GM19025 (cell line): ENCODE measurements at regions not wholly inside any gene's neighbourhood (a gene's known extent, or its start where the extent isn't known, plus 50 kb on each side); places are given as distances from the start of the nearest gene placed in this dataset.
"Not testable (repeated sequence)": the region's sequence is repeated elsewhere in the genome, so short reads cannot be mapped to it uniquely, and the experiment has no call there.

Experiments
- ATAC-seq: cut with Tn5 transposase; IDR thresholded peaks from one replicate; pipeline ENCODE4 v1.9.1; 2021; ENCODE audit warnings: mild to moderate bottlenecking, low read depth, moderate library complexity; ENCODE audit not compliant: unreplicated experiment

GRCh38 chr6:51120016-51120415 is 301.3 kb downstream of the TFAP2B start:
- ATAC-seq = no peak

- ATAC-seq = not testable (repeated sequence)
Measured at GRCh38 chr6:51121380-51121976, 302.8 kb downstream of the TFAP2B start.

- no peak for ATAC-seq
Measured at GRCh38 chr6:51129043-51129442, 310.4 kb downstream of the TFAP2B start.

DNA sequence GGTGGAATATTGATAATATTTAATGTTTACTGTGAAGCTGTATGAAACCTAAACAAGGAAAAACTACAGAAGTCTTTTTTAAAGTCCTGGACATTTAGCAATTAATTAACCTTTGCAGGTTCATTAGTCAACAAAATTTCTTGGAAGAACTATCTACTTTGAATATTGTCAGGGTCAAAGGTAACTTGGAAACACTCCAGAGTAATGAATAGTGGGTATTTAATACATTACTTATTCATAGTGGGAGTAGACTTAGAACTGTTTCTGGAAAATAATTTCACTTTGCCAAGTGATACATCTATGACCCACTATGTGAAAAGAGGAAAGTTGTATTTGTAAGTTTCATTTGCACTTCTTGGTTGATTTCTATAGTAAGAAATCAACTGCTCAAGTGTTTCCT is 319.1 kb downstream of the TFAP2B start:
- no peak for ATAC-seq

DNA sequence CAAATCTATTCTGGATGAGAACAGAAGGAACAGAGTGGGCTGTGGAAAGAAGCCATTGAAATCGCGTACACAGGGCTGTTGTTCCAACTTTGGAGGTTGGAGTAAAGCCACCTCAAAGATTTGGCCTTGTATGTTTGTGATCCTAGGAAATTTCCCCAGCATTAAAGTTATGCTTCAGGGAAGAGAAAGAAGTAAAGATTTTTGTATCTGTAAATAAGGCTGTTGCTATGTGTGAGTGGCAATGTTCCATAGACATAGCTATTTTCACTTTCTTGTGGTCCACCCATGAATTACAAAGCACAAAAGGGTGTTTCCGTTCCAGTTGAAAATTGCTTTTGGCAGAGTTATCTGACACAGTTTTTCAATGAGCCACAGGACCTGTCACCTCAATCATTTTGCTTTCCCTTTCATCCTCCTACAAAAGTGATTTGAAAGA is 321.3 kb downstream of the TFAP2B start:
- ATAC-seq = no peak

DNA sequence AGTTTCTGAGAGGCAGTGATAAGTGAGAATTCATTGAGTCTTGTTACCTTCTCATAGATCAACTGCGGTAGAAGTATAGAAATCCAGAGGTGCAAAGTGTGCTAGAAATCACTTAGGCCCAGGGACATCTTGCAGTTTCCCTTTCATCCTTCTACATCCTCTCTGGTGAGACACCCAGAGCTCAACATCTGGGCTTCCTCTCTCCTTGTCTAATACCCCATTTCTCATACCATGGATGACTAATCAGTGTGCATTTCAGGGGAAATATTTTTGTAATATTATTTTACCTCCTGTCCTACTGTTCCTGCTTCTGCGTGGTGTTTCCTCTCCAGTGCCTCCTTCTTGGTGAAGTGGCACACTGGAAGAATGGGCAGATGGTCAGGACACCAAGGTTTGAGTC is 322.4 kb downstream of the TFAP2B start:
- ATAC-seq = no peak

- ATAC-seq = no peak
Measured at GRCh38 chr6:51147756-51148155, 329.1 kb downstream of the TFAP2B start.

GRCh38 chr6:51152594-51152993 is 333.9 kb downstream of the TFAP2B start:
- no peak for ATAC-seq

- no peak for ATAC-seq
Measured at GRCh38 chr6:51153109-51153508, 334.4 kb downstream of the TFAP2B start.

GRCh38 chr6:51154925-51155324 is 336.3 kb downstream of the TFAP2B start:
- ATAC-seq = not testable (repeated sequence)

GRCh38 chr6:51159260-51159659 is 340.6 kb downstream of the TFAP2B start:
- not testable (repeated sequence) for ATAC-seq

DNA sequence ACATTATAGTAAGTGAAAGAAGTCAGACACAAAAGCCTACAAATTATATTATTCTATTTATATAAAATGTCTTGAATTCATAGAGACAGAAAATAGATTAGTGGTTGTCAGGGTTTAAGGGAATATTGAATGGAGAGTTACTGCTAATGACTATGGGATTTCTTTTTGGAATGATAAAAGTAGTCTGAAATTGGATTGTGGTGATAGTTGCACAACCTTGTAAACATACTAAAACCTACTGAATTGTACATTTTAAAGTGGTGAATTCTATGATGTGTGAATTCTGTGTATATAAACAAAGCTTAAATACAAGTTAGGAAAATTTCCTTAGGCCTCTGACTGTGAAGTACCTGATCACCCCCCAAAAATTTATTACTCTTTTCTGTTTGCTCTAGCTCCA is 343.1 kb downstream of the TFAP2B start:
- ATAC-seq = no peak

GRCh38 chr6:51163843-51164529 is 345.3 kb downstream of the TFAP2B start:
- ATAC-seq = no peak

GRCh38 chr6:51166914-51167313 is 348.2 kb downstream of the TFAP2B start:
- ATAC-seq = no peak

- ATAC-seq = no peak
Measured at GRCh38 chr6:51167468-51167867, 348.8 kb downstream of the TFAP2B start.

DNA sequence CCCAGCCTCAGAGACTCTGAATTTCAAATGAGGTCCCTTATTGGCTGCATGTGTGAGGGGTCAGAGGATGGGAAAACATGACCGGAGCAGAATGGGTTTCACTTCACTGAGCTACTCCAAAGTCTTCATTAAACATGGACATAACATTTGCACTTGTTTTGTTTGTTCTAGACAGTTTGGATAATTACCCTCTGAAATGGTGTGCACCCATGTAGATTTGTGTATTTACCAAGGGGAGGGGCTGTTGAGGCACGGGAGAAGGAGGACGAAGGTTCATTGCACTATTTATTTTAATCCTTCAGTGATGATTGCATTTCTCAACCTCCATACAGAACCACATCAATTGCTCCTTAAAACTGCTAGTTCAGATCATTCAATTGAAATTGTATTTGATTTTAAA is 364.2 kb downstream of the TFAP2B start:
- no peak for ATAC-seq

GRCh38 chr6:51184046-51184445 is 365.4 kb downstream of the TFAP2B start:
- no peak for ATAC-seq

DNA sequence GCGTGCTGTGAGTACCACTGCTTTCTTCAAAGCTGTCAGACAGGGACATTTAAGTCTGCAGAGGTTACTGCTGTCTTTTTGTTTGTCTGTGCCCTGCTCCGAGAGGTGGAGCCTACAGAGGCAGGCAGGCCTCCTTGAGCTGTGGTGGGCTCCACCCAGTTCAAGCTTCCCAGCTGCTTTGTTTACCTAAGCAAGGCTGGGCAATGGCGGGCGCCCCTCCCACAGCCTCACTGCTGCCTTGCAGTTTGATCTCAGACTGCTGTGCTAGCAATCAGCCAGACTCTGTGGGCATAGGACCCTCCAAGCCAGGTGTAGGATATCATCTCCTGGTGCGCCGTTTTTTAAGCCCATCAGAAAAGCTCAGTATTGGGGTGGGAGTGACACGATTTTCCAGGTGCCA is 374.5 kb downstream of the TFAP2B start:
- not testable (repeated sequence) for ATAC-seq

GRCh38 chr6:51199105-51199552 is 380.5 kb downstream of the TFAP2B start:
- peak; percentile 60 for ATAC-seq

DNA sequence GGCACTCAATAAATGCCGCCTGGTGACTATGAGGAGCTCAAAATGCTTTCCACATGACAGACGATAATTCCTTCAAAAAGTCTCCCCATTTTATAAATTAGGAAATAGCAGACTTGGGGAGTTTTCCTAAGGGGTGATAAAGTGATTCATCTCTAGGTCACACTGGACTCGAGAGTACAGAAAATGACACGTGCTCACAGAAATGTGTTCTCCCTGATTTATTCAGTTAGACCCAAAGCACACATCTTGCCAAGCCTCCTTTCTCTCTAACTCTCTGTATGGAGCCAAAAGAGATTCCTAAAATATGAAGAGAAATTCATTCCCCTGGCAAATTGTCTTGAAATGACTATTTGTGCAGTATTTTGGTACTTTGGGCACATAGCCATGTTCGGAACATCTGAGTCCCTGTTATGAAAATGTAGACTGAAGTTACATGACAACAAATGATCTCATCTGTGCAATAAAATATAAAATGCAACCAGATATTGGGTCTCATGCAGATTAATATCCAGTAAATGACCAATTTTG is 381.1 kb downstream of the TFAP2B start:
- ATAC-seq = no peak

GRCh38 chr6:51200676-51201075 is 382.0 kb downstream of the TFAP2B start:
- no peak for ATAC-seq

DNA sequence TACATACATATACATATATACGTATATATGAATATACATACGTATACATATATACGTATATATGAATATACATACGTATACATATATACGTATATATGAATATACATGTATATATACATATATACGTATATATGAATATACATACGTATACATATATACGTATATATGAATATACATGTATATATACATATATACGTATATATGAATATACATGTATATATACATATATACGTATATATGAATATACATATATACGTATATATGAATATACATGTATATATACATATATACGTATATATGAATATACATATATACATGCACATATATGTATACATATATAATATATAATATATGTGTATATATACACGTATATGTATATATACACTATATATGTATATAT is 384.0 kb downstream of the TFAP2B start:
- ATAC-seq = not testable (repeated sequence)
